ENCODE measurements at regions not wholly inside any gene's neighbourhood (a gene's known extent, or its start where the extent isn't known, plus 50 kb on each side); places are given as distances from the start of the nearest gene placed in this dataset.
A peak's percentile ranks its signal among the peaks of the same experiment; 100 is the strongest.

GRCh38 chr7:67809586-67809985 is 813.0 kb downstream of the TYW1 start:
- Histone ChIP-seq H3K36me3 (ENCODE audit: control insufficient read depth in 2 of 3, insufficient read depth in 3 of 3, low read length in 3 of 3) (no peaks in the 10 kb centered on the region), H3K9ac (ENCODE audit: low read length in 3 of 3) (no peak overlapping the region), H3K4me1 (ENCODE audit: control insufficient read depth in 2 of 3, insufficient read depth in 2 of 3, low read depth in 1 of 3, low read length in 3 of 3) (no peaks in the 10 kb centered on the region), H3K4me3 (ENCODE audit: low read length in 3 of 3) (no peak overlapping the region), H3K27ac (ENCODE audit: low read depth in 2 of 2, low read length in 2 of 2) (no peak overlapping the region), H3K9me3 (ENCODE audit: control insufficient read depth in 2 of 3, insufficient read depth in 1 of 3, low read length in 3 of 3) (no peaks in the 10 kb centered on the region), H3K27me3 (ENCODE audit: control insufficient read depth, insufficient read depth, low read length) (no peaks in the 10 kb centered on the region)
- intact Hi-C loops (cut with DNase I), result no loop called here
- FAIRE-seq (no peak), DNase-seq (no peak)
- TF ChIP-seq CTCF (IDR thresholded peaks at IDR 0.05; ENCODE audit: borderline replicate concordance, extremely low read depth, insufficient read depth), result no peak

DNA sequence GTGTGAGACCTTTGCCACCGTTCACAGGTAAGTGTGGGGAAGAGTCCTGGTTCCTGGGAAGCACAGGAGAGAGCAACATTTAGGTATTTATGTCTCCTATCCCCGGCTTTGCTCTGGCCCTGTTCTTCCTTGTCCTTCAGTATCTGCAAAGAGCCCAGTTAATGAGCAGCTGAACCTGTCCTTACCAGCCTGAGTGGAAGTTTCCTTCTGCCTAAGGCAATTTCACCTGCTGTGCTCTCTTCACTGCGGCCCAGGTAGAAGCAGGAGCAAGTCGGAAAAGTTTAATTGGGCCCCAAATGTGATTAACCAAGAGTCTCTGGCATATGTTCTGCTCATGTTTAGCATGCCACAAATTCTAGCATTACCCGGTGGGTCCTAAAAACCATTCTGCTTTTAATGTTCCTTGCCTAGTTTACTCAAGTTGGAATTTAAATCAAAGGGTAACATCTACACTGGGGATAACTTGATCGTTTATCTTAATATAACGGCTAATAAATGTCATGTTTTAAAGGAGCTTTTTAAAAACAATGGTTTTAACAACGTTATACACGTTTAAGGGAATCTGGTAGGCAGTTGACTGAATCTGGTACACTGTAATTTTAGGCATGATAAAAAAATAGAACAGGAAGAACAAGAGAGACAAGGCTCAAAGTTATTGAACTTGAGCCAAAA is 817.1 kb downstream of the TYW1 start:
- Histone ChIP-seq H3K9ac (ENCODE audit: low read length in 3 of 3) (no peak overlapping the region), H3K4me1 (ENCODE audit: control insufficient read depth in 2 of 3, insufficient read depth in 2 of 3, low read depth in 1 of 3, low read length in 3 of 3) (no peaks in the 10 kb centered on the region), H3K4me3 (ENCODE audit: low read length in 3 of 3) (no peak overlapping the region), H3K9me3 (ENCODE audit: control insufficient read depth in 2 of 3, insufficient read depth in 1 of 3, low read length in 3 of 3) (no peaks in the 10 kb centered on the region), H3K27ac (ENCODE audit: low read depth in 2 of 2, low read length in 2 of 2) (no peak overlapping the region), H3K27me3 (ENCODE audit: control insufficient read depth, insufficient read depth, low read length) (no peaks in the 10 kb centered on the region), H3K36me3 (ENCODE audit: control insufficient read depth in 2 of 3, insufficient read depth in 3 of 3, low read length in 3 of 3) (no peaks in the 10 kb centered on the region)
- intact Hi-C loops (cut with DNase I), result no loop called here
- peak in 1 of 5 donors; percentile 13 for DNase-seq
- no peak for TF ChIP-seq CTCF (IDR thresholded peaks at IDR 0.05; ENCODE audit: borderline replicate concordance, extremely low read depth, insufficient read depth)
- no peak for FAIRE-seq

DNA sequence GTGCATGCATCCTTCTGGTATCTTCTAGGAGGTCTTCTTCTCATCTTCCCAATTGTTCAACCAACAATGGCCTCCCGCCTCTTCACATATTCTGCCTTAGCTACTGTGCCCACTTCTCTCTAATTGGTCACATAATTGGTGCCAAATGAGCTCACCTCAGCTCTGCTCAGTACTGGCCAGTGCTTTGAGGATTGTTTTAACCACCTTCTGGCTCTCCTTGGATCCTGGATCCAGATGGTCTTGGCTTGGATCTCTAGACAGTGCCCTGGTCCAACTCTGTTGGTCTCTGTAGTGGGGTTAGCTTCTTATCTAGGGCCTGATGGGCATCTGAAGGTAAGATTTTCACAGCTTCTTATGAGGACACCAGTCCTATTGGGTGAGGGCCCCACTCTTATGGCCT is 820.8 kb downstream of the TYW1 start:
- Histone ChIP-seq H3K4me1 (ENCODE audit: control insufficient read depth in 2 of 3, insufficient read depth in 2 of 3, low read depth in 1 of 3, low read length in 3 of 3) (no peaks in the 10 kb centered on the region), H3K9me3 (ENCODE audit: control insufficient read depth in 2 of 3, insufficient read depth in 1 of 3, low read length in 3 of 3) (no peaks in the 10 kb centered on the region), H3K9ac (ENCODE audit: low read length in 3 of 3) (no peak overlapping the region), H3K27ac (ENCODE audit: low read depth in 2 of 2, low read length in 2 of 2) (no peak overlapping the region), H3K4me3 (ENCODE audit: low read length in 3 of 3) (no peak overlapping the region), H3K36me3 (ENCODE audit: control insufficient read depth in 2 of 3, insufficient read depth in 3 of 3, low read length in 3 of 3) (no peaks in the 10 kb centered on the region), H3K27me3 (ENCODE audit: control insufficient read depth, insufficient read depth, low read length) (no peaks in the 10 kb centered on the region)
- intact Hi-C loops (cut with DNase I), result no loop called here
- no peak for FAIRE-seq
- no peak for TF ChIP-seq CTCF (IDR thresholded peaks at IDR 0.05; ENCODE audit: borderline replicate concordance, extremely low read depth, insufficient read depth)
- no peak for DNase-seq

- no peak for TF ChIP-seq CTCF (IDR thresholded peaks at IDR 0.05; ENCODE audit: borderline replicate concordance, extremely low read depth, insufficient read depth)
- Histone ChIP-seq H3K4me3 (ENCODE audit: low read length in 3 of 3) (no peak overlapping the region), H3K9ac (ENCODE audit: low read length in 3 of 3) (no peak overlapping the region), H3K9me3 (ENCODE audit: control insufficient read depth in 2 of 3, insufficient read depth in 1 of 3, low read length in 3 of 3) (no peaks in the 10 kb centered on the region), H3K27ac (ENCODE audit: low read depth in 2 of 2, low read length in 2 of 2) (no peak overlapping the region), H3K4me1 (ENCODE audit: control insufficient read depth in 2 of 3, insufficient read depth in 2 of 3, low read depth in 1 of 3, low read length in 3 of 3) (no peaks in the 10 kb centered on the region), H3K36me3 (ENCODE audit: control insufficient read depth in 2 of 3, insufficient read depth in 3 of 3, low read length in 3 of 3) (no peaks in the 10 kb centered on the region), H3K27me3 (ENCODE audit: control insufficient read depth, insufficient read depth, low read length) (no peaks in the 10 kb centered on the region)
- intact Hi-C loops (cut with DNase I), result no loop called here
- FAIRE-seq (no peak), DNase-seq (no peak)
Observed at GRCh38 chr7:67821116-67821515, 824.5 kb downstream of the TYW1 start.

Data from kidney (tissue), 13 donors.